Limb (tissue), 2 donors: ENCODE measurements at regions not wholly inside any gene's neighbourhood (a gene's known extent, or its start where the extent isn't known, plus 50 kb on each side); places are given as distances from the start of the nearest gene placed in this dataset.
"Not testable (repeated sequence)": the region's sequence is repeated elsewhere in the genome, so short reads cannot be mapped to it uniquely, and the experiment has no call there.

ENCODE experiments used
- DNase-seq, 2 donors: peaks; one replicate each; pipeline ENCODE4 v3.0.0-alpha.2; 2016; ENCODE audit errors: extremely low spot score in 2 of 2

- no peak for DNase-seq
Measured at GRCh38 chr4:117135634-117136354, 50.4 kb upstream of the TRAM1L1 start.

- no peak for DNase-seq
Measured at GRCh38 chr4:117137145-117137544, 51.8 kb upstream of the TRAM1L1 start.

- not testable (repeated sequence) for DNase-seq
Measured at GRCh38 chr4:117138732-117139131, 53.4 kb upstream of the TRAM1L1 start.

GRCh38 chr4:117154251-117154650, 68.9 kb upstream of the TRAM1L1 start:
- DNase-seq: no peak

- DNase-seq: no peak
Measured at GRCh38 chr4:117156806-117157205, 71.4 kb upstream of the TRAM1L1 start.

- DNase-seq: no peak
Measured at GRCh38 chr4:117157360-117157759, 72.0 kb upstream of the TRAM1L1 start.

GRCh38 chr4:117162976-117163375, 77.6 kb upstream of the TRAM1L1 start:
- no peak for DNase-seq

GRCh38 chr4:117164338-117164737, 79.0 kb upstream of the TRAM1L1 start:
- DNase-seq: no peak

GRCh38 chr4:117175369-117175768, 90.0 kb upstream of the TRAM1L1 start:
- DNase-seq: not testable (repeated sequence)

GRCh38 chr4:117203231-117203630, 117.9 kb upstream of the TRAM1L1 start:
- DNase-seq: no peak

GRCh38 chr4:117210551-117210950, 125.2 kb upstream of the TRAM1L1 start:
- DNase-seq: no peak

- DNase-seq: no peak
Measured at GRCh38 chr4:117224256-117224655, 138.9 kb upstream of the TRAM1L1 start.

GRCh38 chr4:117225471-117225870, 140.1 kb upstream of the TRAM1L1 start:
- DNase-seq: no peak

GRCh38 chr4:117227925-117228324, 142.5 kb upstream of the TRAM1L1 start:
- DNase-seq: no peak

- no peak for DNase-seq
Measured at GRCh38 chr4:117239434-117239833, 154.1 kb upstream of the TRAM1L1 start.

GRCh38 chr4:117249333-117249732, 164.0 kb upstream of the TRAM1L1 start:
- no peak for DNase-seq

GRCh38 chr4:117264072-117264471, 178.7 kb upstream of the TRAM1L1 start:
- no peak for DNase-seq

GRCh38 chr4:117267317-117267716, 181.9 kb upstream of the TRAM1L1 start:
- no peak for DNase-seq

GRCh38 chr4:117284736-117285135, 199.4 kb upstream of the TRAM1L1 start:
- DNase-seq: no peak

- DNase-seq: no peak
Measured at GRCh38 chr4:117293784-117294183, 208.4 kb upstream of the TRAM1L1 start.

- DNase-seq: no peak
Measured at GRCh38 chr4:117302226-117302625, 216.8 kb upstream of the TRAM1L1 start.

- DNase-seq: no peak
Measured at GRCh38 chr4:117311215-117311614, 225.8 kb upstream of the TRAM1L1 start.

GRCh38 chr4:117311989-117312388, 226.6 kb upstream of the TRAM1L1 start:
- DNase-seq: no peak
